Stimulated activated CD4-positive, alpha-beta T cell treated with anti-CD3 and anti-CD28 coated beads, Interleukin-4, amount 100 ng/mL, for 1 hour (primary cell): ENCODE measurements at regions not wholly inside any gene's neighbourhood (a gene's known extent, or its start where the extent isn't known, plus 50 kb on each side); places are given as distances from the start of the nearest gene placed in this dataset.
"Not testable (repeated sequence)": the region's sequence is repeated elsewhere in the genome, so short reads cannot be mapped to it uniquely, and the experiment has no call there.

ENCODE experiments used
- DNase-seq: peaks from one replicate; pipeline ENCODE4 v3.0.0-alpha.2; 2020

DNA sequence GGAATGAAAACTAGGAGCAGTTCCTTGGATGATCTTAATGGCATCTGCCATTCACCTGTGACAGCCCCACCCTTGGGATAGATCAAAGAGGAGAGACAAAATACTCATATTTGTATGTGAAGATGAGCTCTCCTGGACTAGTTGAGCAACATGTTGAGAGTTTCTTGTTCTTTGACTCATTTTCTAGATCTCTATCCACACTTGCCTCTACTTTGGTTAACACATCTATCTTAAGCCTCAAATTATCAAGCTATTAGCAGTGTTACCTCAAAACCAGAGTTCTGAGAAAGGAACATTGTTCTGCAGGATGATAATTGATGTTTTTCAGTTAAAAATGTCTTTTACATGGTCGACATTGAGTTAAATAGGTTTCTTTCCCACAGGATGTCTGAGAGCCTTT lies 94.2 kb upstream of the TEX13D start:
- no peak for DNase-seq

DNA sequence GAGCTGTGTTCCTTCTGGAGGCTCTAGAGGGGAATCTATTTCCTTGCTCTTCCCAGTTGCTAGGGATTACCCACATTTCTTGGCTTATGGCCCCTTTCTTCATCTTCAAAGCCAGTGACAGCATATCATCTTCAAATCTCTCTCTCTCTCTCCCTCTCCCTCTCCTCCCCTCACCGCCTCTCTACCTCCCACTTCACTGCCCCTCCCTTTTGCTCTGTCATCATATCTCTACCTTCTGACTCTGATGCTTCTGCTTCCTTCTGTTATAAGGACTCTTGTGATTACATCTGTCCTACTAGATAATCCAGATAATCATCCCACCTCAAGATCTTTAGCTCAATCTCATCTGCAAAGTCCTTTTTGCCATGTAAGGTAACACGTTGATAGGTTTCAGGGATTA lies 93.1 kb upstream of the TEX13D start:
- DNase-seq, result no peak

DNA sequence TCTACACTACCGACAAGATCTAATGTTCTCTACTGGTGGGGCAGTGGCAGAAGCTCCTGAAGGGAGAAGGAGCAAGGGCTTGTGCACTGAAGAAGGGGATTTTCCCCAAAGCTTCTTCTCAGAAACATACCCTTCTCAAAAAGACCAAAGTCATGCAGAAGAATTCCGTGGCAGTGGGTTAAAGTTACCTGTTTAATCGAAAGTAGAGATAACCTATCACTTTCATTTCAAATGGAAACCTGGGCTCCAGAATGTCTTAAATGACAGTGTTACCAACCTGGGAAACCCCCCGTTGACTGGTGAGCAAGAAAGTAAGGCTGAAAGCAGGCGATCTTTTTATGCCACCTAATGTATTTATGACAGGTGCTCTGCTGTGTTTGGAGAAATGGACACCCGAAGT lies 92.5 kb upstream of the TEX13D start:
- peak; percentile 30 for DNase-seq

DNA sequence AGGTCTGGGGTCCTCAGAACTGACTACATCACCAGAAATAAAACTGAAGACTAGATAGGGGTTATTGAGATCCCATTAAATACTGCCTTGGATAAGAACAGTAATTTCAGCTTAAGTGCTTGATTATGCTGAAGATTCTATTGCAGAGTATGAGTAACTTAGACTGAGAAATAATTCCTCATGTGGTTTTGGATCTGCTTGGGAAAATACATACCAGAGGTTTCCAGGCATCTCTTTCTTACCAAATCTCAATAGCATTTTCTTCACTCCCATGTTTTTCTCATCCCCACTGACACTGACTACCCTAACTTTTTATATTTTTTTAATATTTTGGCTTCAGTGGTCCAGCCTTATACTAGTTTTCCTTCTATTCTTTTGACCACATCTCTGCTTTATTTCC lies 92.0 kb upstream of the TEX13D start:
- no peak for DNase-seq

DNA sequence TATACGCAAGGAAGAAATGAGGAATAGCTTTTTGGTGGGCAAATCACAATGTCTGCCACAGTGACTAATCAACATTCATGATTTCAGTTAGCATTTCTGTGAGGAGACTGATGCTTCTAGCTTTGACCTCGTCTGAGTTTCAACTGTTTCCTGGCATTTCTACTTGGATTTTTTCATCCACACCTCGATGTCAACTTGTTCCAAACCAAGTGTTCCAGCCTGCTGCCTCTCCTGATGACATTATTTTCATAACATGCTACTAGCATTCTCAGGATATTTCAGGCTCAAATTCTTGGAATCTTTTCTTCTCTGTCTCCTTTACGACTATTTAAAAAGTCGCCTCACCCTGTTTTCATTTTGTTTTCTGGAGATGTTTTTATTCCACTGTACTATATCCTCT lies 90.3 kb upstream of the TEX13D start:
- no peak for DNase-seq

DNA sequence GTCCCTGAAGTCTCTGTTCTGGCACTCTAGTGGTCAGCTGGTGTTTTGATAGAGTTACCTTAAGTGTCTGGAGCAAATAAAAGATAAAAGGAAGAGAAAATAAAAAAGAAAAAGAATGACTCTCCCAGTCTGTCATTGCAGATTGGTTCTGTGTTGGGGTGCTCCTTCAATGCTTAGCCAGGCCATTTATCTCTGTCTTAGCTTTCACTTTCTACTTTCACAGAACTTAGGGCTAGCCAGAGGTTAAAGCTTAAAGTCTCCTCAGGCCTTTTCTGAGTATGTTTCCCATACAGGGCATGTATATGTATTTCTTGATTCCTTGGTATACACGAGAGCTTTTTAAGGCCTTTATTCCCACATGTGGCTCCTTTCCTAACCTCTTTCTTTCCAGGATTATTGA lies 83.1 kb upstream of the TEX13D start:
- DNase-seq, result no peak

DNA sequence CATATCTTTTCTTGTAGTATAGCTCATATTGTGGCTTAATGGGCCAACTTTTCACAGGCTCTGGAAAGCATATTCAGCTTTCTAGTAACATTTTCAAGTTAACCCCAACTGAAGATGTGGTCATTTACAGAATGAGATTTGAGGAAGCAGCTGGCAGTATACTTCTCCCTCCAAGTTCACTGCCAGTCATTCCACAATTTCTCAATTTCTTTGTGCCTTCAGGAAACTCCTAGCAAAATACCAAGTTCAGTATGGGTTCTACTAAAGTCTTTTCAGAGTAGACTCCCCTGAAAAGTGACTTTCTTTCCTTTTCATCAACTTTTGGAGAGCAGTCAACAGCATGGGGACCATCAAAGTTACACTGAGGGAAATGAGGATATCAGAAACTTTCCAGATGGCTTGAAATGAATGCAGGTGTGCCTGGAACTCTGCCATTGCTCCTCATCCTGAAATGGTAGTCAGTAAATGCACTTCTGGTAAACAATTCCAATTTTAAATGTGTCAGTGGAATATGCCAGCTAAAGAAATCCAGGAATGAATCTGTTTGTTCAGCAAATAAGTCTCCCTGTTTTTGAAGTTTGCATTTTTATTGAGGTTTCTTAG lies 81.5 kb upstream of the TEX13D start:
- no peak for DNase-seq

DNA sequence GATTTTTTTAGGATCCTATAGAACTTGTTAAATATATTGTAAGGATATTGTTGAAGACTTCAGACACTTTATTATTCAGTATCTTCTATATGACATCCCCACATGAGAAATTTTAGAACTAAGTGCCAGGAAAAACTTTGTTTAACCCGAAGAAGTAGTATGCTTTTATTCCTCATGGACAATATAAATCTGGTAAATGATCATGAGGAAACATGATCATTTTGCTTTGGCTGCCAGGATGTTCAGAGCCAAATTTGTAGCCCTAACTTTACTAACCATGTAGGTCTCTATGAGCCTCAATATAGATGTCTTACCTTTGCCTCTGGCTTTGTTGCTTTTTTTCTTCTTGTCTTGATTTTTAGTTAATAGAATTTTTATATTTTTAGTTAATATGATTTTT lies 77.8 kb upstream of the TEX13D start:
- no peak for DNase-seq

DNA sequence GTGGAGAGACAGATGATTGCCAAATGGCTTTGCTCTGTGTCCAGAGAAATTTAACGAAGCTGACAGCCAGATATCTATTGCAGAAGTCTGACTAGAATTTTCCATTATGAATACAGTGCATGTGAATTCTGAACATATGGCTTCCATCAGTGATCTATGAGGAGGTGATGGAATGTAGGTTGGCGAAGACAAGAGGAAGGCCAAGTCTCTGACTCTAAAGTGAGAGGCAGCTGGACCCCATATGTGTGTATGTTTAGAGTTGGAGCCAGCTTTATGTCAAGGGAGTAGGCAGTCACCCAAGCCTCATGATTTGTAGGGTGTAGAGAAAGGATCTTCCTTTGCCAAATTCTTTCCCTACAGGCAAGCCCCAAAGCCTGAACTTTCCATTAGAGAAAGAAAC lies 76.2 kb upstream of the TEX13D start:
- DNase-seq, result no peak

DNA sequence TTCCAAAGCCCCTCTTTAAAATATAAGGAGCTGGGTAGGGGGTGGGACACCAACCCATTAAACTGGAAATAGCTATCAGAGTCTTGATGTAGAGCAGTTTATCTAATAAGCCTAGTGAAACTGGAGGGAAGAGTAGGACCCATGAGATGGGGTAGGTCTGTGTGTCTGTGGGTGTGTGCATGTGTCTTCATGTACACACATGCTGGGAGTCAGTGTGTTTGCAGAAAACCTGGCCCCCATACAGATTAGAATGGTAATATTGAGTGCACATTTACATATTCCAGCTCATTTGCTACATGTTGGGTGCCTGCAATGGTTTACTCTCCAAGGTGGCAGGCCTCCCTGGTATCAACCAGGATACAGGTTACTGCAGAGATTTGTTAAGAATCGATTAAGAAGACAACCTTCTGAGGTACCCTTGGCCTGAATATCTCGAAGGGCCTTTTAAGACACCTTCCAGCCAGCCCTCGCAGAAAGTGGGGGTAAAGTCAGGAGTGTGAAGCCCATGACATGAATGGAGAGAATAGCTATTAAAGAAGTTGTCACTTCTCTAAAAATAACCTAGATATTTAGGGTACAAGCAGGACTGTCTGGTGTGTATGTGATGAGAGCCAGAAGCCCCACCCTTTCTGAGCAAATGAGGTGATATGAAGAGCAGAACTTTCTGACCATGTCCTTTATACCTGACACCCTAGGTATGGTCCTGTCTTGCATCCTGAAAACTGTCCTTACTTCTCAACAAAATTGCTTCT lies 75.7 kb upstream of the TEX13D start:
- no peak for DNase-seq

DNA sequence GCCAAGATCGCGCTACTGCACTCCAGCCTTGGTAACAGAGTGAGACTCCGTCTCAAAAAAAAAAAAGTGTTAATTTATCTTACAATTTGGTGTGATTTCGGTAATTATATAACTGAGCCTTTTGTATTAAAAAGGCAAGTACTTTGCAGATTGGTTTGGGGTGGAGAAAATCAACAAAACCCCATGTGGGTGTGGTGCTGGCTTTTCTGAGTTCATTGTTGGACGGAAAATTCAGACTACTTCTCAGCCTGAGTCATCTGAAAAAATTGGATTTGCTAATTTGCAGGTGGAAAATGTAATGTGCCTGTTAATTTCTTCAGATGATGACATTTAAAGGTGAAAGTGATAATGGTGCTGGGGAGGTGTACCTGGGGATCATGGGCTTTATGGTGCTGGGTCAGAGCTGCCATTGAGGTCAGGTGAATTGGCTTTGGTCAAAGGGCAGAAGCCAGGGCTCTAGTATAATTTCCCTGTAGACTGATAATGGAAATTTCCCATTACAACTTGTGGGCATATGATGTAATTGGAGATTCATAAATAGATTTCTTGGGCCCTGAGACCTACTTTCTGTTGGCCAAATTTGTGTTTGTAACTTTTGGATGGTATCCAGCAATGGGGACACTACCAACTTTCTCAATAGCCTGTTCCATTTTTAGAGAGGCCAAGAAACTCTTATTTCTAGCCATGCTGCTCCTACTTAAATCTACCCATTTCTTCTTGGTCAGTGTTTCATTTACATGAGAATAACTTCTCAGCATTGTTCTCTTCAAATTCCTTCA lies 74.3 kb upstream of the TEX13D start:
- DNase-seq, result no peak

DNA sequence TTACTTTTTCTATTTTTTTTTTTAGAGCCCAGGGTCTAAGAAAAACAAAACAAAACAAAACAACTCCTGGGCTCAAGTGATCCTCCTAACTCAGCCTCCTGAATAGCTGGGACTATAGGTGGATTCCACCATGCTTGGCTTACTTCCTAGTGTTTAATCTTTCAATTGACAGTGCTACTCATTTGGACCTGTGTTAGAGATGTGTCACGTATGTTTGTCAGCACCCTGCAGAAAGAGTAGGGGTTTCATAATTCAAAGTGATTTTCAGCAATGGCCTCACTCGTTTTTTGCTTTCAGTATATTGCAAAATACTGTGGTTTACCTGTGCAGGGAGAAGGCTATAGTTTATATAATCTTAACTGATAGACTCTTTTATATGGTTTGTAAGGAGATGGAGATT lies 71.6 kb upstream of the TEX13D start:
- no peak for DNase-seq

DNA sequence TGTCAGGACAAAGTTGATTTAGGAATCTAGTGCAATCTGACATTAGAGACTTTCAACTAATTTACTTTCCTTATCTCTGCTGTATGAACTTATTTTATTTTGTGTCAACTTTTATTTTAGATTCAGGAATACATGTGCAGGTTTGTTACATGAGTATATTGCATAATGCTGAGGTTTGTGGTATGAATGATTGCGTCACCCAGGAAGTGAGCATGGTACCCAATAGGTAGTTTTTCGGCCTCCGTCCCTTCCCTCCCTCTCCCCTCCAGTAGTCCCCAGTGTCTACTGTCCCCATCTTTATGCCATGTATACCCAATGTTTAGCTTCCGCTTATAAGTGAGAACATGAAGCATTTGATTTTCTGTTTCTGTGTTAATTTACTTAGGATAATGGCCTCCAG lies 68.7 kb upstream of the TEX13D start:
- DNase-seq, result no peak

DNA sequence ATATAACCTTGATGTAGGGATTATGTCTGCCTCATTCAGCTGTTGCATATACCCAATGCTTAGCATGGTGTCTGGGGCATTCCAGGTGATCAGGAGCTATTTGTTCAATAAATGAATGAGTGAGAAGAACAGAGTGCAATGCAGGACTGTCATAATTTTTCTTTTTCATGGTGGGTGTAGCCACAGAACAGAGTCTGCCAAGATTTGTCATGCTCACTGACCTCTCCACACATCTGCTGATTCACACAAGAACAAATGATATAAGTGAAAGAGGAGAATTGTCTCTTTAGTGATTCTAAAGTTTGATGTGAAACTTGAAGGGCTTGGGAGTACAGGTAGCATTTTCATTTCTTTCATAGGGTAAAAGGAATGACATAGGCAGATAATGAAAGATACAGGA lies 64.4 kb upstream of the TEX13D start:
- no peak for DNase-seq

DNA sequence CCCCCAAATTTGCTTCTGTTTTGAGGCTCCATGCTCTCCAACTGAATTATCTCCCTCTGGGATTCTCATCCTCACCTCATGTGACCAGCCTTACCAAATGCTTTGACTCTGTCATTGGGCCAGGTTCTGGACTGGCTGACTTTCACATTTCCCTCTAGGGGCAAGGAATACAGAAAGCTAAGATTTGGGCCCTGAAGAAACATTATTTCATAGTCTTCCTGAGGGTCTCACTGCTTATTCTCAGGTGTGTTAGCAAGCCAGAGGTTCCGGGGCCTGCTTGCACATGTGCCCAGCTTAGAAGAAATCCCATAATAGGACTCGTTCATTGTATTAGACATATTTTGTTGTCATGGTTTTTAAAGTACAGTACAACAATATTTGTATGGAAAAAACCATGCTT lies 62.6 kb upstream of the TEX13D start:
- no peak for DNase-seq

DNA sequence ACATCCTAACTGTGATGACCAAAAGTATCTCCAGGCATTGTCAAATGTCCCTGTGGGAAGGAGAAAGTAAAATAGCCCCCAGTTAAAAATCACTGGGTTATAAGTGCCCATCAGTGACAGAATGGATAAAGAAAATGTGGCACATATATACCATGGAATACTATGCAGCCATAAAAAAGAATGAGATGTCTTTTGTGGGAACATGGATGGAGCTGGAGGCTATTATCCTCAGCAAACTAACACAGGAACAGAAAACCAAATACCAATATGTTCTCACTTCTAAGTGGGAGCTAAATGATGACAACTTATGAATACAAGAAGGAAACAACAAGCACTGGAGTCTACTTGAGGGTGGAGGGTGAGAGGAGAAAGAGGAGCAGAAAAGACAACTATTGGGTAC lies 60.9 kb upstream of the TEX13D start:
- not testable (repeated sequence) for DNase-seq

DNA sequence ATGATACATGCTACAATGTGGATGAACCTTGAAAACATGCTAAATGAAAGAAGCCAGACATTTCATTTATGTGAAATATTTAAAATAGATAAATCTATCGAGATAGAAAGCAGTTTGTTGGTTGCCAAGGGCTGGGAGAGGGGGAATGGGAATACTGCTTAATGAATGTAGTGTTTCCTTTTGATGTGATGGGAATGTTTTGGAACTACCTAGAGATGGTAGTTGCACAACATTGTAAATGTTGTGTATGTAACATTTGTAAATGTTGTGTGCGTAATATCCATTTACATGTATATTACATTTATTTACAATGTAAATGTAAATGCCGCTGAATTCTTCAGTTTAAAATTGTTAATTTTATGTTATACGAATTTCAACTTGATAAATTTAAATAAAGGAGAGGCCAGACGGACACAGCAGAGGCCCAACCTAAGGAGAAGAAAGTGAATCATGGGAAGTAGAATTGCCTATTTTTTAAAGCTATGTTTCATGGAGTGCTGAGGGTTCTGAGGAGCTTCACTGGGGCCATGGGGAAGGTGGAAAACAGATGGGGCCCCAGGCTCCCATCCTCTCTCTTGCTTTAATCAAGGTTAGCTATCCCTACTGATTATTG lies 60.0 kb upstream of the TEX13D start:
- no peak for DNase-seq

DNA sequence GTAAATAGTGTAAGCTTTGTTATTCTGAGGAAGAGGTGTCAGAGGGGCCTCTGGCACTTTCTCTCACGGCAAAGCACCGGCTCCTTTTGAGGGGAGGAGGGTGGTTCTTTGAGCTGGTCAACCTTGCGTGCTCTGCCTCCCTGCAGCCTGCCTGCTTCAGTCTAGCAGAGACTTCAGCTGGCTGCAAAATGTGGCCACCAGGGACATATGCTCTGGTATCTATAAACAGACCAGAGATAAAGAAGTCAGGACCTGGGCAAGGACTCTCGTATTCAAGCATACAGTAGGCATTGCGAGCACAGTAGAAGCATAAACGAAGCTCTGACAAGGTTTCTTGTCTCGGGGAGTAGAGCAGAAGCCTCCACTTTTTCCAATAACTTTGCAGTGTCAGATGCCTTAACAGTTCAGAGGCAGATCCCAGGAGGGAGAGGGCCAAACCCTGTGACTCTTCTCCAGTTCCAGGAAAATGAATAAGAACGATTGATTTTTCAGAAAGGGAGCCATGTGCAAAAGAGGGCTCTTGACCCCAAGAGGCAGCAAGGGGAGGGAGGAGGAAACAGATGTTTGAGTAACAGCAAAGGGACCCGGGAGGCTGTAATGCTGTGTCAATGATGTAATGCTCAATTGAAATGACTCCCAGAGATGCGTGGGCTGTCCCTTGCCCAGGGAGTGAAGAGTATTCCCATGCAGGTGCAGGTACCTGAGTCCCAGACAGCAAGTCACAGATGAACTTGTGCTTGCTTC lies 57.9 kb upstream of the TEX13D start:
- DNase-seq, result no peak

DNA sequence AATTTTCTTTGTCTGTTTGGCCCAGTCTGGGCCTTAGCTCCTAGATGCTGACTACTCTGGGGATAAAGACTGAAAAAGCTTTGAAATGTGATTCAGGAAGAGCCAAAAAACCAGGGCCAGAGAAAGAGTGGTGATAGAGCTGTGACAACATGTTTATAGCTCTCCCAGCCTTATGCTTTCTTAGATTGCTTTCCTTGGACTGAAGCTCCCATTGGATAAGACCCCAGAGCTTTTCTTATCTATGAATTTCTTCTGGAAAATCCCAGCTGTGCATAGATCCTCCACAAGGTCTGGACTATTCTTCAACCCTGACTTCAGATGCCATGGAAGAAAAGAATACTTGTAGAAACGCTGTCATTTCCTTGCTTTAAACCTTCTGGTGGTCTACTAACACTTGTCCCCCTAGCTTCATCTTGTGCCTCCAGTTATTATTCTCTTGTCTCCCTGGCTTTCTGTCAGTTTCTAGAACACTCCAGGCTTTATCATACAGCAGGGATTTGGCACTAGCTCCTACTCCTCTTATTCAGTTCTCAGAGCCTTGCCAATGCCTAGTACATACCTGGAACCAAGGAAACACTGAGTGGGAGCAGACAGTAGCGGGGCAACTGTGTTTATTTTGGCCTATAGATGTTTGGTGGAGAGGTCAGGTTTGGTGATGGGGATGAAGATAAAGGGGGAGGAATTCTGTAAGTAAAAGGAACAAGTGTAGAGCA lies 57.1 kb upstream of the TEX13D start:
- DNase-seq, result no peak

DNA sequence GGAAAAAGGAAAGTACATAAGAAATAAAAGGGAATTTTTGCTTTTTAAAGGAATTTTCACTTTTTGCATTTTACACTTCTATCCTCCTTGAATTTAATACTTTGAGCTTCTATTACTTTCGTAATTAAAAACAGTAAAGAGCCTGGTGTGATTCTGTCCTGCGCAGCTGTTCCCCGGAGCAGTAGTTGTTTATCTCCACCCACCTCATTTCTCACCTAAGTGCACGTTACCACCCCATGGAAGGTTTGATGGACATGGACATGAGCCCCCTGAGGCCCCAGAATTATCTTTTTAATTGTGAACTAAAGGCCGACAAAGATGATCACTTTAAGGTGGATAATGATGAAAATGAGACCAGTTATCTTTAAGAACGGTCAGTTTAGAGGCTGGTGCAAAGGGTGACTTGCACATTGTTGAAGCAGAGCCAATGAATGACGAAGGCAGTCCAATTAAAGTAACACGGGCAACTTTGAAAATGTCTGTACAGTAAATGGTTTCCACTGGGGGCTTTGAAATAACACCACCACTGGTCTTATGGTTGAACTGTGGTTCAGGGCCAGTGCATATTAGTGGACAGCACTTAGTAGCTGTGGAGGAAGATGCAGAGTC lies 52.1 kb upstream of the TEX13D start:
- DNase-seq, result no peak

DNA sequence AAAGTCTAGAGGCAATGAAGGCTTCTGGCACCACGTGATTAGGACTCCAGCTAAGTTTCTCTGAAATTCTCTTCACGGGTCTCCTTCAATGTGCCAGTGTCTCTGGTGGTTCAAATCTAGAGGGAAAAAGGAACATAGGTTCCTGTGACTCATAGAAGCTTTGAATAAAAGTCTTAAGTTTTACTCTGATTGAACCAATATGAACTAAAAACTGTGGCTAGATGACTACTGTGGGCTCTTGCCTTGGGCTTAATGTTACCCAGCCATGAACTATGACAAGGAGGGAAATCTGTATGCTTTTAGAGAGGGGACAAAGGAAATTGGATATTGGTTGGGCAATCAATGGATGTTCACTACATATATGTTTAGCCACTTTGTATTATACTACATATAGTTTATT lies 49.9 kb upstream of the TEX13D start:
- DNase-seq, result no peak
